ENCODE measurements at regions not wholly inside any gene's neighbourhood (a gene's known extent, or its start where the extent isn't known, plus 50 kb on each side); places are given as distances from the start of the nearest gene placed in this dataset.

DNA sequence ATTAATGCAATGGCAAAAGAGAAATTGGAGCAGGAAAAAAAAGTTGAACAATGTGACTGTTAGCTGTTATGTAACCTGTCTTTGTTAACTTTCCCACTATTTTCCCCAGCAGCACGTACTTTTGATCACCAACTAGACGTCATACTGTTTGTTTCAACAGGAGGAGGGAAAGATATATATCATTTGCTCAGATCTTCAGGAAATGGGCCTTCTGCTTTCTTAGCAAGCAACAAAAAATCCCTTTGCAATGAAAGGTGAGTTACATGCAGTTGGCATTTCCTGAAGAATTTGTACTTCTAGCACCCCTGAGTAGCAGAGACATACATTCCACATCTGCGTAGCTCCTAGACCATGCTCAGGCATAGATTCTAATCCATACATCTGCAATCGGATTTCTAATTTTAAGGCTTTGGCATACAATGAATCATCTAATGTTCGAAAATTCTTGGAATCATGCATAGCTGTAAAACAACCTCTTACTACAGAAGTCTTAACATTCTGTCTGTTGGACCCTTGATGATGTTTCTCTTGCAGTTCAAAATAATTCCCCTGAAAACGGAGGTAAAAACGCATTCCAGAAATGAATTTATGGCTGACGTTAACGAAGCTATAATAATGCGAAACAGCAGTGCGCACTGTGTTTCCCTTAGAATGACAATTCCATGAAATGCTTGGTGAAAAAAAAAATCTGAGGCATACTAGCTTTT lies 286.9 kb upstream of the MGMT start:
- TF ChIP-seq, protein P1, sequence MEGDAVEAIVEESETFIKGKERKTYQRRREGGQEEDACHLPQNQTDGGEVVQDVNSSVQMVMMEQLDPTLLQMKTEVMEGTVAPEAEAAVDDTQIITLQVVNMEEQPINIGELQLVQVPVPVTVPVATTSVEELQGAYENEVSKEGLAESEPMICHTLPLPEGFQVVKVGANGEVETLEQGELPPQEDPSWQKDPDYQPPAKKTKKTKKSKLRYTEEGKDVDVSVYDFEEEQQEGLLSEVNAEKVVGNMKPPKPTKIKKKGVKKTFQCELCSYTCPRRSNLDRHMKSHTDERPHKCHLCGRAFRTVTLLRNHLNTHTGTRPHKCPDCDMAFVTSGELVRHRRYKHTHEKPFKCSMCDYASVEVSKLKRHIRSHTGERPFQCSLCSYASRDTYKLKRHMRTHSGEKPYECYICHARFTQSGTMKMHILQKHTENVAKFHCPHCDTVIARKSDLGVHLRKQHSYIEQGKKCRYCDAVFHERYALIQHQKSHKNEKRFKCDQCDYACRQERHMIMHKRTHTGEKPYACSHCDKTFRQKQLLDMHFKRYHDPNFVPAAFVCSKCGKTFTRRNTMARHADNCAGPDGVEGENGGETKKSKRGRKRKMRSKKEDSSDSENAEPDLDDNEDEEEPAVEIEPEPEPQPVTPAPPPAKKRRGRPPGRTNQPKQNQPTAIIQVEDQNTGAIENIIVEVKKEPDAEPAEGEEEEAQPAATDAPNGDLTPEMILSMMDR (IDR thresholded peaks at IDR 0.05; ENCODE audit: low read depth, low read length, missing input control), result no peak
- TF ChIP-seq, protein P2, sequence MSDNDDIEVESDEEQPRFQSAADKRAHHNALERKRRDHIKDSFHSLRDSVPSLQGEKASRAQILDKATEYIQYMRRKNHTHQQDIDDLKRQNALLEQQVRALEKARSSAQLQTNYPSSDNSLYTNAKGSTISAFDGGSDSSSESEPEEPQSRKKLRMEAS (IDR thresholded peaks at IDR 0.05), result no peak
- TF ChIP-seq RAD21 (IDR thresholded peaks at IDR 0.05), result no peak
- TF ChIP-seq, protein P3, sequence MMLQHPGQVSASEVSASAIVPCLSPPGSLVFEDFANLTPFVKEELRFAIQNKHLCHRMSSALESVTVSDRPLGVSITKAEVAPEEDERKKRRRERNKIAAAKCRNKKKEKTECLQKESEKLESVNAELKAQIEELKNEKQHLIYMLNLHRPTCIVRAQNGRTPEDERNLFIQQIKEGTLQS (IDR thresholded peaks at IDR 0.05), result no peak
- no peak for TF ChIP-seq SP1 (IDR thresholded peaks at IDR 0.05)
- TF ChIP-seq GABPA (IDR thresholded peaks at IDR 0.05 in 1 of 2, conservative IDR thresholded peaks at IDR 0.05 in 1 of 2), result no peak
- TF ChIP-seq, protein P4, sequence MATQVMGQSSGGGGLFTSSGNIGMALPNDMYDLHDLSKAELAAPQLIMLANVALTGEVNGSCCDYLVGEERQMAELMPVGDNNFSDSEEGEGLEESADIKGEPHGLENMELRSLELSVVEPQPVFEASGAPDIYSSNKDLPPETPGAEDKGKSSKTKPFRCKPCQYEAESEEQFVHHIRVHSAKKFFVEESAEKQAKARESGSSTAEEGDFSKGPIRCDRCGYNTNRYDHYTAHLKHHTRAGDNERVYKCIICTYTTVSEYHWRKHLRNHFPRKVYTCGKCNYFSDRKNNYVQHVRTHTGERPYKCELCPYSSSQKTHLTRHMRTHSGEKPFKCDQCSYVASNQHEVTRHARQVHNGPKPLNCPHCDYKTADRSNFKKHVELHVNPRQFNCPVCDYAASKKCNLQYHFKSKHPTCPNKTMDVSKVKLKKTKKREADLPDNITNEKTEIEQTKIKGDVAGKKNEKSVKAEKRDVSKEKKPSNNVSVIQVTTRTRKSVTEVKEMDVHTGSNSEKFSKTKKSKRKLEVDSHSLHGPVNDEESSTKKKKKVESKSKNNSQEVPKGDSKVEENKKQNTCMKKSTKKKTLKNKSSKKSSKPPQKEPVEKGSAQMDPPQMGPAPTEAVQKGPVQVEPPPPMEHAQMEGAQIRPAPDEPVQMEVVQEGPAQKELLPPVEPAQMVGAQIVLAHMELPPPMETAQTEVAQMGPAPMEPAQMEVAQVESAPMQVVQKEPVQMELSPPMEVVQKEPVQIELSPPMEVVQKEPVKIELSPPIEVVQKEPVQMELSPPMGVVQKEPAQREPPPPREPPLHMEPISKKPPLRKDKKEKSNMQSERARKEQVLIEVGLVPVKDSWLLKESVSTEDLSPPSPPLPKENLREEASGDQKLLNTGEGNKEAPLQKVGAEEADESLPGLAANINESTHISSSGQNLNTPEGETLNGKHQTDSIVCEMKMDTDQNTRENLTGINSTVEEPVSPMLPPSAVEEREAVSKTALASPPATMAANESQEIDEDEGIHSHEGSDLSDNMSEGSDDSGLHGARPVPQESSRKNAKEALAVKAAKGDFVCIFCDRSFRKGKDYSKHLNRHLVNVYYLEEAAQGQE (IDR thresholded peaks at IDR 0.05), result no peak
- no peak for TF ChIP-seq TAF1 (conservative IDR thresholded peaks at IDR 0.05)
- no peak for TF ChIP-seq YY1 (IDR thresholded peaks at IDR 0.05)
- no peak for TF ChIP-seq RXRA (IDR thresholded peaks at IDR 0.05)
- TF ChIP-seq, protein P5, sequence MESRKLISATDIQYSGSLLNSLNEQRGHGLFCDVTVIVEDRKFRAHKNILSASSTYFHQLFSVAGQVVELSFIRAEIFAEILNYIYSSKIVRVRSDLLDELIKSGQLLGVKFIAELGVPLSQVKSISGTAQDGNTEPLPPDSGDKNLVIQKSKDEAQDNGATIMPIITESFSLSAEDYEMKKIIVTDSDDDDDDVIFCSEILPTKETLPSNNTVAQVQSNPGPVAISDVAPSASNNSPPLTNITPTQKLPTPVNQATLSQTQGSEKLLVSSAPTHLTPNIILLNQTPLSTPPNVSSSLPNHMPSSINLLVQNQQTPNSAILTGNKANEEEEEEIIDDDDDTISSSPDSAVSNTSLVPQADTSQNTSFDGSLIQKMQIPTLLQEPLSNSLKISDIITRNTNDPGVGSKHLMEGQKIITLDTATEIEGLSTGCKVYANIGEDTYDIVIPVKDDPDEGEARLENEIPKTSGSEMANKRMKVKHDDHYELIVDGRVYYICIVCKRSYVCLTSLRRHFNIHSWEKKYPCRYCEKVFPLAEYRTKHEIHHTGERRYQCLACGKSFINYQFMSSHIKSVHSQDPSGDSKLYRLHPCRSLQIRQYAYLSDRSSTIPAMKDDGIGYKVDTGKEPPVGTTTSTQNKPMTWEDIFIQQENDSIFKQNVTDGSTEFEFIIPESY (IDR thresholded peaks at IDR 0.05), result no peak

Measured in liver (tissue), 3 donors.